CD14-positive monocyte (primary cell): ENCODE measurements at regions not wholly inside any gene's neighbourhood (a gene's known extent, or its start where the extent isn't known, plus 50 kb on each side); places are given as distances from the start of the nearest gene placed in this dataset.

ENCODE experiments used
- DNase-seq, 3 donors: peaks; one replicate each; pipeline ENCODE4 v3.0.0-alpha.2; 2011 to 2022
- H2AFZ ChIP-seq: 2 replicates; pipeline ENCODE4 v1.6.0; 2012; ENCODE audit warnings: mild to moderate bottlenecking, low read depth, low read length, inconsistent platforms; ENCODE audit not compliant: insufficient read depth, poor library complexity, severe bottlenecking
- H3K27ac ChIP-seq, 2 donors: 1 replicate in 1 of 2; 2 replicates in 1 of 2; pipeline ENCODE4 v1.5.1; 2012 to 2013; ENCODE audit warnings: low read length in 2 of 2, control low read depth in 1 of 2, inconsistent platforms in 1 of 2, low read depth in 1 of 2, mild to moderate bottlenecking in 1 of 2
- H3K27me3 ChIP-seq, 2 donors: one replicate each; pipeline versions ENCODE4 v1.6.0 to v1.6.1; 2011 to 2013; ENCODE audit warnings: low read length in 2 of 2; ENCODE audit not compliant: control insufficient read depth in 2 of 2, insufficient read depth in 2 of 2
- H3K36me3 ChIP-seq, 2 donors: replicated peaks in 1 of 2; 1 replicate in 1 of 2; 2 replicates in 1 of 2; pipeline versions ENCODE4 v1.5.1 to v1.6.1; 2012 to 2013; ENCODE audit warnings: low read length in 2 of 2, control low read depth in 1 of 2, inconsistent platforms in 1 of 2, mild to moderate bottlenecking in 1 of 2; ENCODE audit not compliant: insufficient read depth in 2 of 2, control insufficient read depth in 1 of 2
- H3K4me1 ChIP-seq, 2 donors: 1 replicate in 1 of 2; 2 replicates in 1 of 2; pipeline versions ENCODE4 v1.5.1 to v1.6.1; 2012 to 2013; ENCODE audit warnings: low read length in 2 of 2, control low read depth in 1 of 2, inconsistent platforms in 1 of 2, mild to moderate bottlenecking in 1 of 2, moderate library complexity in 1 of 2; ENCODE audit not compliant: insufficient read depth in 2 of 2, control insufficient read depth in 1 of 2
- H3K4me2 ChIP-seq: replicated peaks from 2 replicates; pipeline ENCODE3; 2012; ENCODE audit warnings: low read length, moderate library complexity, mild to moderate bottlenecking; ENCODE audit not compliant: poor library complexity, severe bottlenecking; ENCODE audit errors: extremely low read depth
- H3K4me3 ChIP-seq, 3 experiments: fragments of 200-600 bp in 1 of 3; sonication (generic) in 1 of 3; replicated peaks in 1 of 3; 1 replicate in 2 of 3; 2 replicates in 1 of 3; pipeline ENCODE4 v1.5.1; 2011 to 2013; ENCODE audit warnings: low read length in 3 of 3, mild to moderate bottlenecking in 3 of 3, control low read depth in 2 of 3, low read depth in 2 of 3, inconsistent platforms in 1 of 3, moderate library complexity in 1 of 3
- H3K79me2 ChIP-seq: 2 replicates; pipeline ENCODE4 v1.6.0; 2012; ENCODE audit warnings: mild to moderate bottlenecking, control low read depth, inconsistent platforms, low read length, moderate library complexity; ENCODE audit not compliant: insufficient read depth
- H3K9ac ChIP-seq: 2 replicates; pipeline ENCODE4 v1.6.0; 2017; ENCODE audit warnings: low read length, mild to moderate bottlenecking; ENCODE audit not compliant: insufficient read depth, poor library complexity, severe bottlenecking
- H3K9me3 ChIP-seq, 2 donors: replicated peaks in 1 of 2; 1 replicate in 1 of 2; 2 replicates in 1 of 2; pipeline versions ENCODE4 v1.5.1 to v1.6.1; 2012 to 2013; ENCODE audit warnings: low read length in 2 of 2, control low read depth in 1 of 2; ENCODE audit not compliant: control insufficient read depth in 1 of 2, insufficient read depth in 1 of 2
- H4K20me1 ChIP-seq: 2 replicates; pipeline ENCODE4 v1.6.0; 2012; ENCODE audit warnings: mild to moderate bottlenecking, low read length, control low read depth, moderate library complexity; ENCODE audit not compliant: insufficient read depth
- H3K27ac Mint-ChIP-seq, 7 donors: one replicate each; pipeline ENCODE4 v1.8.0; 2020; ENCODE audit warnings: mild to moderate bottlenecking in 7 of 7, mixed read lengths in 7 of 7, moderate library complexity in 6 of 7, inconsistent platforms in 2 of 7
- H3K27me3 Mint-ChIP-seq, 3 donors: one replicate each; pipeline ENCODE4 v1.8.0; 2021 to 2022; ENCODE audit warnings: low read depth in 3 of 3, mild to moderate bottlenecking in 3 of 3, mixed read lengths in 3 of 3, moderate library complexity in 3 of 3, inconsistent platforms in 1 of 3
- H3K36me3 Mint-ChIP-seq, 2 donors: one replicate each; pipeline ENCODE4 v1.8.0; 2020; ENCODE audit warnings: mixed read lengths in 2 of 2, inconsistent platforms in 1 of 2, mild to moderate bottlenecking in 1 of 2
- H3K4me1 Mint-ChIP-seq: one replicate; pipeline ENCODE4 v1.8.0; 2020; ENCODE audit warnings: mild to moderate bottlenecking, mixed read lengths
- H3K4me3 Mint-ChIP-seq, 2 donors: one replicate each; pipeline ENCODE4 v1.8.0; 2020; ENCODE audit warnings: mild to moderate bottlenecking in 2 of 2, mixed read lengths in 2 of 2, moderate library complexity in 1 of 2
- H3K9me3 Mint-ChIP-seq, 7 donors: one replicate each; pipeline ENCODE4 v1.8.0; 2020 to 2022; ENCODE audit warnings: mixed read lengths in 7 of 7, mild to moderate bottlenecking in 6 of 7, moderate library complexity in 6 of 7, inconsistent platforms in 2 of 7
- CTCF ChIP-seq: fragments of 200-600 bp; IDR thresholded peaks from one replicate; pipeline ENCODE4 v1.8.0; 2022; ENCODE audit warnings: antibody characterized with exemption, mild to moderate bottlenecking
- WGBS: methylation state at CpG from one replicate; pipeline ENCODE4 v1.1.5; 2013; ENCODE audit warnings: missing lambda C conversion rate; ENCODE audit not compliant: insufficient coverage; 5-methylcytosine and 5-hydroxymethylcytosine counted together
- intact Hi-C, 2 donors: fragments of 100-400 bp; cut with micrococcal nuclease; formaldehyde crosslinking; loops; one replicate each; pipeline versions ENCODE4 v1.15.0 to v1.15.1; 2023

- H3K27ac ChIP-seq, result no peak overlapping the region
- H3K9me3 ChIP-seq, result no peaks in the 10 kb centered on the region
- no peak overlapping the region for H2AFZ ChIP-seq
- Mint-ChIP-seq H3K36me3 (no peaks in the 10 kb centered on the region), H3K27me3 (no peaks in the 10 kb centered on the region), H3K27ac (no peak overlapping the region), H3K4me3 (no peak overlapping the region), H3K9me3 (peaks cover 0 to 3% (median 0%) of the 10 kb centered on the region in 7 donors), H3K4me1 (peaks cover 17% of the 10 kb centered on the region)
- peaks cover 2 to 7% of the 10 kb centered on the region in 2 donors for H3K4me1 ChIP-seq
- no peak overlapping the region for H3K9ac ChIP-seq
- no peak overlapping the region for H3K4me3 ChIP-seq
- no peak overlapping the region for H3K4me2 ChIP-seq
- DNase-seq, result peak; percentile 2 to 17 (median 15)
- no peak for TF ChIP-seq CTCF
- no peaks in the 10 kb centered on the region for H3K79me2 ChIP-seq
- no peaks in the 10 kb centered on the region for H4K20me1 ChIP-seq
- H3K36me3 ChIP-seq, result no peaks in the 10 kb centered on the region
- H3K27me3 ChIP-seq, result no peaks in the 10 kb centered on the region
- WGBS, result no CpG with 5 or more reads among the region's 3 CpGs
- intact Hi-C loops, result loop anchor here in 1 of 2 donors (10.0 kb wide), 1 partner anchor 625 kb away; no protein-coding TSS in a partner anchor
Measured at GRCh38 chr3:18079739-18080138, 337.3 kb upstream of the TBC1D5 start.

- Histone ChIP-seq H3K36me3 (no peaks in the 10 kb centered on the region), H3K9me3 (no peaks in the 10 kb centered on the region), H3K27me3 (no peaks in the 10 kb centered on the region), H3K4me2 (no peak overlapping the region), H3K4me3 (no peak overlapping the region), H4K20me1 (no peaks in the 10 kb centered on the region), H3K79me2 (no peaks in the 10 kb centered on the region), H3K4me1 (peaks cover 2 to 7% of the 10 kb centered on the region in 2 donors), H2AFZ (no peak overlapping the region), H3K9ac (no peak overlapping the region), H3K27ac (no peak overlapping the region)
- H3K4me1 Mint-ChIP-seq, result peaks cover 17% of the 10 kb centered on the region
- WGBS, result no CpG with 5 or more reads among the region's 3 CpGs
- no peak for DNase-seq
- TF ChIP-seq CTCF, result no peak
- no peak overlapping the region for H3K4me3 Mint-ChIP-seq
- peaks cover 0 to 2% (median 0%) of the 10 kb centered on the region in 7 donors for H3K9me3 Mint-ChIP-seq
- H3K27me3 Mint-ChIP-seq, result no peaks in the 10 kb centered on the region
- intact Hi-C loops, result loop anchor here in 1 of 2 donors (10.0 kb wide), 1 partner anchor 626 kb away; no protein-coding TSS in a partner anchor
- no peak overlapping the region for H3K27ac Mint-ChIP-seq
- H3K36me3 Mint-ChIP-seq, result no peaks in the 10 kb centered on the region
Measured at GRCh38 chr3:18079062-18079461, 336.6 kb upstream of the TBC1D5 start.
